IPS-20b (cell line): ENCODE measurements at regions not wholly inside any gene's neighbourhood (a gene's known extent, or its start where the extent isn't known, plus 50 kb on each side); places are given as distances from the start of the nearest gene placed in this dataset.
"Not testable (repeated sequence)": the region's sequence is repeated elsewhere in the genome, so short reads cannot be mapped to it uniquely, and the experiment has no call there.

Experiments
- H3K27ac ChIP-seq: one replicate; pipeline ENCODE4 v1.5.1; 2013; ENCODE audit warnings: low read length
- H3K27me3 ChIP-seq: 2 replicates; pipeline ENCODE4 v1.6.1; 2013; ENCODE audit warnings: mild to moderate bottlenecking, low read length, inconsistent platforms; ENCODE audit not compliant: insufficient read depth
- H3K36me3 ChIP-seq: 2 replicates; pipeline ENCODE4 v1.6.1; 2013; ENCODE audit warnings: low read depth, mild to moderate bottlenecking, inconsistent platforms, low read length, moderate library complexity; ENCODE audit not compliant: insufficient read depth
- H3K4me1 ChIP-seq: 2 replicates; pipeline ENCODE4 v1.6.1; 2013; ENCODE audit warnings: mild to moderate bottlenecking, control low read depth, inconsistent platforms, low read length, moderate library complexity; ENCODE audit not compliant: insufficient read depth
- H3K4me3 ChIP-seq: 2 replicates; pipeline ENCODE4 v1.5.1; 2013; ENCODE audit warnings: mild to moderate bottlenecking, low read length, inconsistent platforms
- H3K9ac ChIP-seq: 2 replicates; pipeline ENCODE4 v1.6.1; 2013; ENCODE audit warnings: low read depth, mild to moderate bottlenecking, inconsistent platforms, low read length, moderate library complexity
- H3K9me3 ChIP-seq: 2 replicates; pipeline ENCODE4 v1.6.1; 2013; ENCODE audit warnings: mild to moderate bottlenecking, low read depth, low read length, inconsistent platforms; ENCODE audit not compliant: insufficient read depth

DNA sequence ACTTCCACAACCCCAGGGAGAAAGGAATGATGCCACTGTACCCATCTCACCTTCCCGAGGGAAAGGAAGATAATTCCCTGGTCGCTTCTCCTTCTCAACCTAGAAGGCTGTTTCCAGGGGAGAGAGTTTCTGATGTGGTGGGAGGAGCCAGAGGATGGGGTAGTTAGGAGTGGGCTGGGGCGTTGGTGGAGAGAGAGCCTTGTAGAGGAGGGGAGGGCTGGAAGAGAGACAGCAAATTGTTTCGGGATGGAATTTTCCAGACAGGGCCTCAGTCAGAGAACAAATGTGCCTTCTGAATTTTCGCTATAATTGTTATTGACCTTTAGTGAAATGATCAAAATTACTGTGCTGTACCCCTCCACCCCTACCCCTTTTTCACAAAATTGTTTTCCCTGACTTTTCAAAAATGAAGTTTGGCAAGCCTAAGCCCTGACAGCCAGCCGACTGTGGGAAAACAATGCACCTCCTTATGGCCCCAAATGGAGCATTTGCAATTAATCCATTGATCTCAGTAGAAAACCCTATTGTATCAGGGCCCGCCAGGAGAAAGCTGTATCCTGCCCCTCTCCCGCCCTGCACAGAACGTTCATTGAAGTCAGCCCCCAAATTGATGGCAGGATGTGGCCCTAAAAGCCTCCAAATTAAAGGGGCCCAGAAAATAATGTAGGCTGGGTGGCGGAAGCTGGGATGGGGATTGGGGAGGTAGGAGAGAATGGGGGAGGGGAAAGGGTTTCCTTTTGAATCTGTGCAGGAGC, 69.1 kb upstream of the JUN start:
- peak overlapping the region; percentile 2; the same call in 1 of the 2 replicates for H3K4me3 ChIP-seq
- no peaks in the 10 kb centered on the region for H3K27me3 ChIP-seq
- H3K9me3 ChIP-seq = no peaks in the 10 kb centered on the region
- H3K4me1 ChIP-seq = peaks cover 19% of the 10 kb centered on the region
- no peaks in the 10 kb centered on the region for H3K36me3 ChIP-seq
- H3K27ac ChIP-seq = no peak overlapping the region
- no peak overlapping the region; the same call in 1 of the 2 replicates for H3K9ac ChIP-seq

DNA sequence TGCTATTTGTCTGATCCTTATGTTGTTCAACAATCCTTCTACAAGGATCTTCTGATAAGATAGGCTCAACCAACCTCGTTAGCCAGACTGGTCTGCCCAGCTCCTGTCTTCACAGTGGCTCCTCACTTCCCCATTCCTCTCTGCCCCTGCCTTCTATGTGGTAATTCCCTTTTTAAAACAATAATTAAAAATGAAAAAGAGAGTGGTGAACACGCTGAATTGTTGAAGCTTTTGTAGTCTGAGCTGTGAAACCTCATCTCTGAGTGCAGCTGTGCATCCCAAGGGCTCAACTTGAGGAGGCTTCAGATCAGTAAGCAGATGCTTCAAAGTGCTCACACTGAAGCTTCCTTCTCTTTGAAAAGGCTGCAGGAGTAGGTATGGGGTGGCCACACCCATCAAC, 70.7 kb upstream of the JUN start:
- Histone ChIP-seq H3K4me3 (no peak overlapping the region), H3K36me3 (no peaks in the 10 kb centered on the region), H3K9me3 (no peaks in the 10 kb centered on the region), H3K27me3 (no peaks in the 10 kb centered on the region), H3K4me1 (peaks cover 10% of the 10 kb centered on the region; the same call in 1 of the 2 replicates), H3K27ac (no peak overlapping the region), H3K9ac (no peak overlapping the region)

DNA sequence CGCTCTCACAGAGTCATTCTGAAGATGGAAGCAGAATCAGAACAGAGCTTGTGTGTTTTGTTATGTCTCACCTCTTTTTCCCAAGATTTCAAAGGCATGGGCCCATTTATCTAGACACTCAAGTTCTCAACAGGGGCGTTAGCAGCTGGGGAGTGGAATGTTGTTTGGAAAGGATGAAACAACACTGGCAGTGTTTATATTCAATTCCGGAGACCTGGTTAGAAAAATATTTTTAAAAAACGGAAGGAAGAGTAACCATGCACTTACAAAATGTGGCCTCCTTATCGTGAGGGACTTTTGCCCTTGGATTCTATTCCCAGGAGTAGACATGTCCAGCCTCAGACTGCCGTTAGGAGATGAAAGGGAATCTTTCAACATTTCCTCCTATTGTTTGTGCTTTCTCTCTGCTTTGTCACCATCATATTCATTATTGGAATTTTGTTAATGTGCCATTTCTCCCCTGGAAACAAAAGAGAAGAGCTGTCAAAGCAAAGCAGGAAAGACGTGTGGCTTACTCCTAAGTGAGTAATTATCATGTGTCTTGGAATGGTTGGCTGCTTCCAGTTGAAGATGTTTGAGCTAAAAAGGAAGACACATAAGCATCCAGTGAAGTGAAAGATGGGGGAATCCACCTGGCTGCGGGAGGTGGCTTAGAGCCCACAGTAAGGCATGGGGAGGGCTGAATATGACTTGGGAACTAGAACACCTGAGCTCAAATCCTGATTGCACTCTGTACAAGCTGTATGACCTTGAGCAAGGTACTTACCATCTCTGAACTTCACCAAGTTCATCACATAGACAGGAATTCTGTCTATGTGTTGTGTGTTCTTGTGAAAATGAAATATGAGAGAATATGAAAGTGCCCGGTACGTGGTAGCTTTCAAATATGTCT, 71.7 kb upstream of the JUN start:
- Histone ChIP-seq H3K4me3 (no peak overlapping the region), H3K9ac (no peak overlapping the region), H3K27me3 (no peaks in the 10 kb centered on the region), H3K4me1 (peaks cover 10% of the 10 kb centered on the region; the same call in 1 of the 2 replicates), H3K27ac (no peak overlapping the region), H3K36me3 (no peaks in the 10 kb centered on the region), H3K9me3 (no peaks in the 10 kb centered on the region)

DNA sequence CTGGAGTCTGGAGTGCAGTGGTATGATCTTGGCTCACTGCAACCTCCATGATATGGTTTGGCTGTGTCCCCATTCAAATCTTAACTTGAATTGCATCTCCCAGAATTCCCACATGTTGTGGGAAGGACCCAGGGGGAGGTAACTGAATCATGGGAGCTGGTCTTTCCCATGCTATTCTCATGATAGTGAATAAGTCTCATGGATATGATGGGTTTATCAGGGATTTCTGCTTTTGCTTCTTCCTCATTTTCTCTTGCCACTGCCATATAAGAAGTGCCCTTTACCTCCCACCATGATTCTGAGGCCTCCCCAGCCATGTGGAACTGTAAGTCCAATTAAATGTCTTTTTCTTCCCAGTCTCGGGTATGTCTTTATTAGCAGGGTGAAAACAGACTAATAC, 72.4 kb upstream of the JUN start:
- not testable (repeated sequence) for H3K4me3 ChIP-seq, H3K9ac ChIP-seq, H3K27me3 ChIP-seq, H3K36me3 ChIP-seq, H3K27ac ChIP-seq, H3K9me3 ChIP-seq
- peaks cover 10% of the 10 kb centered on the region; the same call in 1 of the 2 replicates for H3K4me1 ChIP-seq

DNA sequence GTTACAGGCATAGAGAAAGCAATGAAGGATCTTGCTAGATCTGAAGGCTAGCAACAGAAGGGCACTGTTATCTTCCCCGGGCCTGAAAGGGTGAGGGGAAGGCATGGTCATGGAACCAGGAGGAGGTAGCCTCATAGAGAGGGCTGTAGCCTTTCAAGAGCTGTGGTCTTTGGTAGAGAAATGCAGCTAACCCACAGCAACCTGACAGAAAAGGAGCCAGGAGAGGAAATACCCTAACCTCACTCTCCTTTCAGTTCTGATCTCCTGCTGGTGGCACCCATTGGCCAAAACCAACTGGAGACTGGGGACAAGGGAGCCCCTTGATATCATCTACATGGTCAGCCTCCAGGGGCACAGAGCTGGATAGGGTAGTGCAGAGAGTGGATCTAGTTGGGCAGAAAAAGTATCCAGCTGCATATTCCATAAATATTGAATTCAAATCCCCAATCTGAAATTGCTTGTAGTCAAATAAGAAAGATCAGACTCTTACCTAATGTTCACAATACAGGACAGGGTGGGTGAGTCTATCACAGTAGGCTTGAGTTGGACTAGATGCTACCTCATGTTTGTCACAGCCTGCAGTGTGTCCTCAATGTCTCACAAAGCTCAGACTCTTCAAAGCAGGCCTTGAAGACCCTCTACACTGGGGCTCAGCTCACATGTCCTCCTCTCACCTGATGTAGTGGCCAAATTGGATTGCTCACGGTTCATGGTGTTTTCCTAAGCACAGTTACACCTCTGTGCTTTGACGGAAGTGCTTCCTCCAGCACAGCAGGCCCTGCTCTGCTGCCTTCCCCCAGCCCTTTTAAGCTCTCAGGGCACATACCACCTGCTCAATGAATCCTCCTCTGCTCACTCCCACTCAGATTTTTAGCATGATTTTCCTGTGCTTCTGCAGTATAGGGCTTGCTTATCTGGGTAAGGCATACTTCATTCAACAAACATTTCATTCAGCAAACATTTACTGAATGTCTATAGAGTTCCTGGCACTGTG, 74.1 kb upstream of the JUN start:
- Histone ChIP-seq H3K9ac (no peak overlapping the region), H3K27ac (no peak overlapping the region), H3K9me3 (no peaks in the 10 kb centered on the region), H3K4me1 (peaks cover 11% of the 10 kb centered on the region; the same call in 1 of the 2 replicates), H3K27me3 (no peaks in the 10 kb centered on the region), H3K4me3 (no peak overlapping the region), H3K36me3 (no peaks in the 10 kb centered on the region)

DNA sequence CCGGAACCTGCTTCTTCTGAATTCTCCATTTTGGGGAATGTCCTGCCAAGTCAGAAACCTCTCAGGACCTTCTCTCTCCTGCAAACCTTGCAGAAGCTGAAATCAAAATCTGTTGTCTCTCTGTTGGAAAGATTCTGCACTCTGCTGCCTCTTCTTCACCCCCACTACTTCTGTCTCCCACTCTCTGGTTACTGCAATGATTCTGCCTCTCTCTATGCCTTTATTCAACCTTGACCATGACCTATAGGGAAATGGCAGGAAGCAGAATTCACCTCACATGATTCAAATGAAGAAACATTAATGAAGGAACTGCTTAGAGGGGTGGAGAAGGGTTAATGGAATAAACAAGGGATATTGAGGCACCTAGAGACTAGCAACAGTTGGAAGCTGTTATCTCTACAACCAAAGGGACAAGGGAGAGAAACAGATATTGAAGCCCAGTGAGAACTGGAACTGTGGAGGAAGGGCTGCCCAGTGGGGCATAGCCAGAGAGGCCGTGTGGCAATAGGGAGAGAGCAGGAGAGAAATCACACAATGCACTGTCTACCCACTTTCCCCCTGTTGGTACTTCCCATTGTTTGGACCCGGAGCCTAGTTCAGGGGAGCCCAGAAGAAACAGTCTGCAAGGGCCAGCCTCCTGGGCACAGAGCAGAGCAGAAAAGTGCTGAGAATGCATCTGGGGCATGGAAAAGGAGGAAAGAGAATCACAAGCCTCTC, 76.1 kb upstream of the JUN start:
- Histone ChIP-seq H3K4me3 (no peak overlapping the region), H3K27me3 (no peaks in the 10 kb centered on the region), H3K27ac (no peak overlapping the region), H3K36me3 (no peaks in the 10 kb centered on the region), H3K9ac (no peak overlapping the region), H3K4me1 (peaks cover 11% of the 10 kb centered on the region; the same call in 1 of the 2 replicates), H3K9me3 (no peaks in the 10 kb centered on the region)

DNA sequence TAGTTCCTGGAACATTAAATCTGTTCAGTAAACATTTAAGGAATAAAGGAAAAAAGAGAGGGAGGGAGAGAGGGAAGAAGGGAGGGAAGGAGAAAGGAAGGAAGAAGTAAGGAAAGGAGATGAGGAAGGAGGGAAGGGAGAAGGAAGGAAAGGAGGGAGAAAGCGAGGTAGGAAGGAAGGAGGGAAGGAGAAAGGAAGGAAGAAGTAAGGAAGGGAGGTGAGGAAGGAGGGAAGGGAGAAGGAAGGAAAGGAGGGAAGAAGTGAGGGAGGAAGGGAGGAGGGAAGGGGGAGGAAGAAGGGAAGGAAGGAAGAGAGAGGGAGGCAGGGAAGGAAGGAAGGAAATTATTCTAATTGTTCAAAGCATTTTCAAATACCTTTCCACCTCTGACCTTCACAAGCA, 77.2 kb upstream of the JUN start:
- Histone ChIP-seq H3K4me1 (peaks cover 11% of the 10 kb centered on the region; the same call in 1 of the 2 replicates), H3K27me3 (no peaks in the 10 kb centered on the region), H3K9ac (no peak overlapping the region), H3K9me3 (no peaks in the 10 kb centered on the region), H3K4me3 (no peak overlapping the region), H3K36me3 (no peaks in the 10 kb centered on the region), H3K27ac (no peak overlapping the region)

DNA sequence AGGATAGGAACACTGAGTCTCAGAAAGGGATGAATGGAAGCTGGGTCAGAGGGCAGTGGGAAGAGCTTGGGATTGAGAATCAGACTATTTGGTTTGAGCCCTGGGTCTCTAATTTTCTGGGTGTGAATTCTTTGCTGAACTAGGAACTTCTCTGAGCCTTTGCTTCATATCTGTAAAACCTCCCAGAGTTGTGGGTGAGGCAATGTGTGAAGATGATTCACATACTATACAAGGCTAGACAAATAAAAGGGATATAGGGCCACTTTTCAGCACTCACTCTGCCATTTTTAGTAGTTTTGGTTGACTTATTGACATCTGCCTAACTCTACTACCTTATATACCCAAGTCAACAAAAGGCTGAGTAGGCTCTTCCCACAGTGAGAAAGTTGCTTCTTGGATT, 77.7 kb upstream of the JUN start:
- H3K27ac ChIP-seq = no peak overlapping the region
- no peak overlapping the region for H3K9ac ChIP-seq
- no peaks in the 10 kb centered on the region for H3K27me3 ChIP-seq
- no peaks in the 10 kb centered on the region for H3K9me3 ChIP-seq
- H3K4me3 ChIP-seq = no peak overlapping the region
- peaks cover 11% of the 10 kb centered on the region; the same call in 1 of the 2 replicates for H3K4me1 ChIP-seq
- H3K36me3 ChIP-seq = no peaks in the 10 kb centered on the region

DNA sequence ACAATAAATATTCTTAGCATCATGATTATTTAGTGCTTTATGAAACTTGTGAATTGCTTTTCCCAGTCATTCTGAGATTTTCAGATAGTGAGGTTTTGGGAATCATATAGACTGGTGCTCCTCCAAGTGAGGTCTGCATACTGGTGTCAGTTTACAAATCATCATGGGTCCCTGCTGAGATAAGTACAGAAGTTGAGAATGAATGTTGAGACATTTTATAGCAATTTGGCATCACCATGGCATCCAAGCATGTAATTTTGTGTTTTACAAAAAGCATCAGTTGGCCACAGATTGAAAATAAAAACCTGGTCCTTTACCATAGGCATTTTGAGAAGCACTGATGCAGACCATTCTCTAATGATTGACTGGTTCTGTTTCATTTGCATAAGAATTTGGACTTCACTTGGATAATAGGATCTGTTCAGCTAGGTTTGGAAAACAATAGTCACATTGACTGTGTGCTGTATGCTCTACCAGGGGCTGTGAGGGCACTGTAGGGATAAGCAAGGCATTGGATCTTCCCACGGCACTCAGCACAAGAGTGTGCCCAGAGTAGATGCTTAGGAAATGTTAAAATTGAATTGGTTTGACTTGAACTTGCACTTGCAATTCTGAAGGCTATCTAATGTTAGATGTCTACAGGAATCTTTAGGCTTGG, 79.0 kb upstream of the JUN start:
- no peaks in the 10 kb centered on the region for H3K36me3 ChIP-seq
- H3K4me3 ChIP-seq = no peak overlapping the region
- H3K4me1 ChIP-seq = peaks cover 11% of the 10 kb centered on the region; the same call in 1 of the 2 replicates
- no peak overlapping the region for H3K9ac ChIP-seq
- H3K27me3 ChIP-seq = no peaks in the 10 kb centered on the region
- no peaks in the 10 kb centered on the region for H3K9me3 ChIP-seq
- H3K27ac ChIP-seq = no peak overlapping the region

DNA sequence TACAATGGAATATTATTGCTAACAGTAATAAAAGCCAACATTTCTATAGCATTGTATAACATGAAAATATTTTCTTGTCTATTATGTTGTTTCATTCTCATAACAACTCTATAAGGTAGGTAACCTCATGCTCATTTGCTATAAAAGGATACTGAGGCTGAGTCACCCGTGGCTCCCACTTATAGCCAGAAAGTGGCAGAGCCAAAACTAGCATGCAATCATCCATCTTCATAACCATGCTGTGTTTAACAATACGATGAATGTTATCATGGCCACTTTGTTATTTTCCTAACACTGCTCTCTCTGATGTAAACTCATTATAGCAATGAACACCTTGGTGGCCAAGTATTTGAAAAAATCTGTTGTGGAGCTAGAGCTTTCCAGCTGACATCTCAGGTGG, 80.8 kb upstream of the JUN start:
- Histone ChIP-seq H3K9me3 (no peaks in the 10 kb centered on the region), H3K27ac (no peak overlapping the region), H3K4me1 (peaks cover 11% of the 10 kb centered on the region; the same call in 1 of the 2 replicates), H3K27me3 (no peaks in the 10 kb centered on the region), H3K4me3 (no peak overlapping the region), H3K9ac (no peak overlapping the region), H3K36me3 (no peaks in the 10 kb centered on the region)
